ENCODE measurements at regions not wholly inside any gene's neighbourhood (a gene's known extent, or its start where the extent isn't known, plus 50 kb on each side); places are given as distances from the start of the nearest gene placed in this dataset.

DNA sequence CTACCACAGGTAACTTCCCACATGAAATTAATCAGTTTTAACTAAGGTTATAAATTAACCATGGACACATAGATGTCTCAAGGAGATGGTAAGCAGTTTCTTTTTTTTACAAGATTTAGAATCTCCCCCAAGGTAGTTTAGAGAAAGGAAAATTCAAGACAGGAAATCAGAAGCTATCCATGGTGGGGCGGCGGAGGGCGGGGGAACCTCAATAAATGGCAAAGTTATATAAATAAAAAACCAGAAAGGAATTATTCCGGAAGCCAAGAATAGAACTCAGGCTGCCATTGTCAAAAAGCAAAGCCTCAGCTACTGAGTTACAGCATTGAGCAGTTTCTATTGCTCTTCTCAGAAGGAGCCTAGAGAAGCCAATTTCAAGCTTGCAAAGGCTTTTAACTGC lies 172.1 kb upstream of the SMAD3 start:
- no peak overlapping the region for H3K4me3 ChIP-seq (replicated peaks in 1 of 2; ENCODE audit: low read depth in 2 of 2, low read length in 2 of 2)
- no peak for DNase-seq (ENCODE audit: low read depth in 2 of 2)
- TF ChIP-seq, protein P1, sequence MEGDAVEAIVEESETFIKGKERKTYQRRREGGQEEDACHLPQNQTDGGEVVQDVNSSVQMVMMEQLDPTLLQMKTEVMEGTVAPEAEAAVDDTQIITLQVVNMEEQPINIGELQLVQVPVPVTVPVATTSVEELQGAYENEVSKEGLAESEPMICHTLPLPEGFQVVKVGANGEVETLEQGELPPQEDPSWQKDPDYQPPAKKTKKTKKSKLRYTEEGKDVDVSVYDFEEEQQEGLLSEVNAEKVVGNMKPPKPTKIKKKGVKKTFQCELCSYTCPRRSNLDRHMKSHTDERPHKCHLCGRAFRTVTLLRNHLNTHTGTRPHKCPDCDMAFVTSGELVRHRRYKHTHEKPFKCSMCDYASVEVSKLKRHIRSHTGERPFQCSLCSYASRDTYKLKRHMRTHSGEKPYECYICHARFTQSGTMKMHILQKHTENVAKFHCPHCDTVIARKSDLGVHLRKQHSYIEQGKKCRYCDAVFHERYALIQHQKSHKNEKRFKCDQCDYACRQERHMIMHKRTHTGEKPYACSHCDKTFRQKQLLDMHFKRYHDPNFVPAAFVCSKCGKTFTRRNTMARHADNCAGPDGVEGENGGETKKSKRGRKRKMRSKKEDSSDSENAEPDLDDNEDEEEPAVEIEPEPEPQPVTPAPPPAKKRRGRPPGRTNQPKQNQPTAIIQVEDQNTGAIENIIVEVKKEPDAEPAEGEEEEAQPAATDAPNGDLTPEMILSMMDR (IDR thresholded peaks at IDR 0.05; ENCODE audit: low read depth, low read length) = no peak

DNA sequence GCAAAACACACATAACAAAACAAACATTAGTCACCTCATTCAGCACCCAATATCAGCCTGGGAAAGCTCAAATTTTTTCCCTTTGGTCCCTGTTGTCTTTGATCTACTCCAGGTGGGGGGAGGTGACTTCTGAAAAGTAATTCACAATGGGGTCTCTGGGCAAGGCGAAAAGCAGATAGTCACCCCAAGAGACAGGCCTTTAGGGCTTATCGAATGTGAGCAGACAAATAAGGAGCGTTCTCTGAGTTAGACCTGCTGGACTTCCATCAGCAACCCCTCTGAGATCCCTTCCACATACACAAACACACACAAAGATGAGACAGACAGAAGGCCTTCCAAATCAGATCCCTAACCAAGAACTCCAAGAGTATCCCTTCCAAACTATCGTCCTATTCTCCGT lies 171.0 kb upstream of the SMAD3 start:
- H3K4me3 ChIP-seq (replicated peaks in 1 of 2; ENCODE audit: low read depth in 2 of 2, low read length in 2 of 2) = no peak overlapping the region
- no peak for DNase-seq (ENCODE audit: low read depth in 2 of 2)
- TF ChIP-seq, protein P1 (IDR thresholded peaks at IDR 0.05; ENCODE audit: low read depth, low read length) = no peak

DNA sequence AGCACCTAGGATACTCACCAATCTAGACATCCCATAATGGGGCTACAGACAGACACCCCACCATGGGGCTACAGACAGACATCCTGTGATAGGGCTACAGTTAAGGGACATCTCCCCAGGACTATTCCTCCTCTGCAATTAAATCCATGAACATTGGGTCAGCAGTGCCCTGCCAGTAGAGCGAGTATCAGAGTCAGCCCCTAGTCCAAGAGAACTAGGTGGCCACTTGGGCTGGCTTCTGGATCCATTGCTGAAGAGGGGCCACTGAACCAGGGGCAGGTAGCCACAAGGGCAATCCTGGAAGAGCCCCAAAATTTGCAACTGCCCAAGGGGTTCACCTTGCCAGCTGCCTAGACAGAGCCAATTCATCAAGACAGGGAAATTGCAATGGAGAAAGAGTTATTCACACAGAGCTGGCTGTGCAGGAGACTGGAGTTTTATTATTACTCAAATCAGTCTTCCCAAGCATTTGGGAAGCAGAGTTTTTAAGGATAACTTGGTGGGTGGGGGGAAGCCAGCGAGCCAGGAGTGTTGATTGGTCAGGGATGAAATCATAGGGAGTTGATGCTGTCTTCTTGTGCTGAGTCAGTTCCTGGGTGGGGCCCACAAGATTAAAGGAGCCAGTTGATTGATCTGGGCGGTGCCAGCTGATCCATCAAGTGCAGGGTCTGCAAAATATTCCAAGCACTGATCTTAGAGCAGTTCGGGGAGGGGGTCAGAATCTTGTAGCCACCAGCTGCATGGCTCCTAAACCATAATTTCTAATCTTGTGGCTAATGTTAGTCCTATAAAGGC lies 170.2 kb upstream of the SMAD3 start:
- DNase-seq (ENCODE audit: low read depth in 2 of 2) = peak in 1 of 2 donors; percentile 39

DNA sequence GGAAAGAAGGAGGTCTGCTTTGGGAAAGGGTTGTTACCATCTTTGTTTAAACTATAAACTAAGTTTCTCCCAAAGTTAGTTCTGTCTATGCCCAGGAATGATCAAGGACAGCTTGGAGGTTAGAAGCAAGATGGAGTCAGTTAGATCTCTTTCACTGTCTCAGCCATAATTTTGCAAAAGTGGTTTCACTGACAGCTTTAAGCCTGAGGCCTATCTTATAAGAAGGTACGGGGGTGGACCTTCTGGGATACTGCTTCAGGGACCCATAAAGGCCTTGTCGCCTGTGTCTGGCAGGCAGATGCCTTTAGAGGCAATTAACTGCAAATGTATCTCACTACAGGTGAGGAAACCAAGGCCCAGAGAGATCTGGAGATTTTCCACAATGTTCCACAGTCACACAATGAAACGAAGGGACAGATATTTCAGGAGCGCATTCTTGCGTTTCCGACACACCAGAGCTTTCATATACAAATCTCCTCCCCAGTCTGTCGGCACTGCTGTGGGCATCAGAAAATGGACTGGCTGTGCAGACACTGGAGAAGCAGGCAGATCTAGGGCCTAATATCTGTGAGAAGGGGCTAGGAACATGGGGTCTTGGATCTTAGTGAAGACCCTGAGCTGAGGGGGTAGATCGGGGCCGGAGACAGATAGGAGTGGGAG lies 169.5 kb upstream of the SMAD3 start:
- no peak for DNase-seq (ENCODE audit: low read depth in 2 of 2)
- TF ChIP-seq, protein P1 (IDR thresholded peaks at IDR 0.05; ENCODE audit: low read depth, low read length) = no peak
- H3K4me3 ChIP-seq (replicated peaks in 1 of 2; ENCODE audit: low read depth in 2 of 2, low read length in 2 of 2) = no peak overlapping the region

More for the DNA sequence above, 170.2 kb upstream of the SMAD3 start:
- H3K4me3 ChIP-seq (replicated peaks in 1 of 2; ENCODE audit: low read depth in 2 of 2, low read length in 2 of 2) = no peak overlapping the region
- TF ChIP-seq, protein P1 (IDR thresholded peaks at IDR 0.05; ENCODE audit: low read depth, low read length) = no peak

DNA sequence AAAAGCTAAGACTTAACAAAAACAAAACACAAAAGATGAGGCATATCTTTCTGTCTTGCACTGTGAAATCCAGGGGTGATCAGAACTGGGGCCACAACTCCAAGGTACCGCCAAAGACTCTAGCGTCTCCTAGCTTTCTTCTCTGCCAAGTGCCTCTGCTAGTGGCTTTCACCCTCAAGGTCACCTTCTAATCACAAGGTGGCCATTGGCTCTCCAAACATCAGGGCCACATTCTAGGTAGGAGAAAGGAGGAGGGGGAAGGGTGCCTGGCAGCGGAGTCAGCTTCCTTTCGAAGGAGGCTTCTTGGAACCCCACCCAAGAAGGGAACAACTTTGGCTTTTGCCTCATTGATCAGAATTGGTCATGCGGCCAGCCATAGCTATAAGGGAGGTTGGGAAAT lies 168.8 kb upstream of the SMAD3 start:
- TF ChIP-seq, protein P1 (IDR thresholded peaks at IDR 0.05; ENCODE audit: low read depth, low read length) = no peak
- DNase-seq (ENCODE audit: low read depth in 2 of 2) = no peak
- H3K4me3 ChIP-seq (replicated peaks in 1 of 2; ENCODE audit: low read depth in 2 of 2, low read length in 2 of 2) = no peak overlapping the region

DNA sequence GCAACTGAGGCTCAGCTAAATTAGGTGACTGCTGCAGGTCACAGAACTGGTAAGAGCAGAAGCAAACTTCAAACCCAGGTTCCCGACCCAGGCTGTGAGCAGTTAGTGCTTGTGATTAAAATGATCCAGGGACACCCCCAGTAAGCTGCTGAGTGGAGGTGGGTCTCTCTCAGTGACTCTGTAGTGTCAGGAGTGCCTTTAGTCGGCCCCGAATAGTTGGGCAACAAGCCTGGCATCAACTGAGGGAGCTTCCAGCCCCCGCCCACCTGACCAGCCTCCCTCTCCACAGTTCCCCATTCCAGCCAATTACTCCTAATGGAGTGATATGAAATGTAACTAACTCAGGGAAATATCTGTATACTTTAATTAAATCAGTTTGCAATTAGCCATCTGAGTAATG lies 168.0 kb upstream of the SMAD3 start:
- TF ChIP-seq, protein P1 (IDR thresholded peaks at IDR 0.05; ENCODE audit: low read depth, low read length) = no peak
- H3K4me3 ChIP-seq (replicated peaks in 1 of 2; ENCODE audit: low read depth in 2 of 2, low read length in 2 of 2) = no peak overlapping the region
- DNase-seq (ENCODE audit: low read depth in 2 of 2) = no peak

Data from cardiac fibroblast (primary cell).